ENCODE measurements at regions not wholly inside any gene's neighbourhood (a gene's known extent, or its start where the extent isn't known, plus 50 kb on each side); places are given as distances from the start of the nearest gene placed in this dataset.

DNA sequence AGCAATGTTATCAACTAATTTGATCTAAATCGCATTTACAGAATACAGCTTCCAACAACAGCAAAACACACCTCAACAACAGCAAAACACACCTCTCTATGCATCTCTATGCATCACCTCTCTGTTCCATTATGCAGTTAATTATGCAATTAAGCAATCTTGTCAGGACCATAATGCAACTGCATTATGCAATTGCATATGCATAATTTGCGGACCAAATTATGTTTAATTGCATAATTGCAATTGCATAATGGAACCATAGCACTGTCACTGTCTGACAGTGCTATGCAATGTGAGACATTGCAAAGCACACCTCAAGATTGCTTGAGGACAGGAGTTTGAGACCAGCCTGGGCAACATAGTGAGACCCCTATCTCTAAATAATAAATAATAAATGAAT is 80.4 kb upstream of the PRSS3 start:
- Histone ChIP-seq H3K36me3 (no peaks in the 10 kb centered on the region), H3K9me3 (no peaks in the 10 kb centered on the region), H3K4me1 (no peaks in the 10 kb centered on the region), H3K27ac (no peak overlapping the region), H3K27me3 (no peaks in the 10 kb centered on the region), H3K4me3 (no peak overlapping the region)
- DNase-seq (ENCODE audit: low spot score), result no peak
- TF ChIP-seq CTCF (IDR thresholded peaks at IDR 0.05), result no peak

DNA sequence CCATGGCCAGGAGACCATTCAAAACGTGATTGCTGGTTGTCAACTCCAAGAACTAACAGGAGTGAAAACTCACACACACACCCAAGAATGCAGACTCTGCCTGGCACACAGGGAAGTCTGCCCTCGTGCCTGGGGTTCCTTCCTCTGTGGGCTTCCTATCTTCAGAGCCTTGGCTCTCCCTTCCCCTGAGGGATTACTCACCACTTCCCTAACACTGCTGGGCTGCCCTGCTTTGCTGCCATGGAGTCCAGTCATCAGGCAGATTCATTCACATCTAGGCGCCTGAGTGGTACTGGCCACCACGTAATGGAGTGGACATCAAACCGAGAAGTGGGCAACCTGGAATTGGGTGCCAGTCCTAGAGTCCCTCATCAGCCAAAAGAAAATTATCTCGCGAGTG is 76.4 kb upstream of the PRSS3 start:
- DNase-seq (ENCODE audit: low spot score), result no peak

GRCh38 chr9:33719581-33720374 is 75.6 kb upstream of the PRSS3 start:
- H3K4me3 ChIP-seq, result no peak overlapping the region
- TF ChIP-seq CTCF (IDR thresholded peaks at IDR 0.05), result peak; percentile 15 to 67
- no peak for DNase-seq (ENCODE audit: low spot score)

More for the DNA sequence above, 76.4 kb upstream of the PRSS3 start:
- Histone ChIP-seq H3K4me3 (no peak overlapping the region), H3K27me3 (no peaks in the 10 kb centered on the region), H3K9me3 (no peaks in the 10 kb centered on the region), H3K36me3 (no peaks in the 10 kb centered on the region), H3K27ac (no peak overlapping the region), H3K4me1 (no peaks in the 10 kb centered on the region)
- no peak for TF ChIP-seq CTCF (IDR thresholded peaks at IDR 0.05)

DNA sequence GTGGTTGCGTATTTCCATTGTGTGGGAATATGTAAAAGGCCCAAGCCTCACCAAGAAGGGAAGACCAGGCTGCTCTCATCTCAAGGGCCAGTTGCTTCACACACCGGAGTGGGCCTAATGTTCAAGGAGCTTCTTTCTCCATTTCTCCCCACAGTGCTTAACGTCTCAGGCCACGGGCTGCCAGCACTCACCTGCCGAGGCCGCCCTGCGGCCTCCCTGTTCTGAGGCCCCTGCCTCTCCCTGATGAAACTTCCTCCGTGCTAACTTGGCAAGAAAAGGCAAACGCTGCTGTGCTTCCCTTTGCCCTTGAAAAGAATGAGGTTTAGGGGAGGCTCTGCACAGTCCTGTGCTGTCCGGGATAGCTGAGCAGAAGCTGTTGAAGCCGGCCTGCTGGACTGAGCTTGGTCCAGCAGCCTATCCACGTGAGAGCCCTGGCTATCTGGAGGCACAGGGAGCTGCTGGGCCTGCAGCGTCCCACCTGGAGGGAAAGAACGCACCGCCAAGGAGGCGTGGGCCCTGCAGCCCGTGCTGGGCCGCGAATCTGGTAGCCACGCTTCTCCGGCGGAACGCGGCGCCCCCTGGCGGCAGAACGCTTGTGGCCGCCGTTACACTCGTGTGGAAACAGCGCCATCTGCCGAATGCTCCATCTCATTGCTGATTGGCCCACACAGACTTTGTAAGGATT is 73.5 kb upstream of the PRSS3 start:
- no peak overlapping the region for H3K4me3 ChIP-seq
- no peaks in the 10 kb centered on the region for H3K27me3 ChIP-seq
- H3K9me3 ChIP-seq, result peaks cover 0 to 5% of the 10 kb centered on the region in 2 donors
- peak; percentile 99 to 100 for TF ChIP-seq CTCF (IDR thresholded peaks at IDR 0.05)
- DNase-seq (ENCODE audit: low spot score), result peak; percentile 83
- no peak overlapping the region for H3K27ac ChIP-seq
- H3K36me3 ChIP-seq, result no peaks in the 10 kb centered on the region
- H3K4me1 ChIP-seq, result no peaks in the 10 kb centered on the region

More at GRCh38 chr9:33719581-33720374, 75.6 kb upstream of the PRSS3 start:
- no peaks in the 10 kb centered on the region for H3K27me3 ChIP-seq
- H3K4me1 ChIP-seq, result no peaks in the 10 kb centered on the region
- no peak overlapping the region for H3K27ac ChIP-seq
- H3K9me3 ChIP-seq, result peaks cover 0 to 4% of the 10 kb centered on the region in 2 donors
- H3K36me3 ChIP-seq, result no peaks in the 10 kb centered on the region

DNA sequence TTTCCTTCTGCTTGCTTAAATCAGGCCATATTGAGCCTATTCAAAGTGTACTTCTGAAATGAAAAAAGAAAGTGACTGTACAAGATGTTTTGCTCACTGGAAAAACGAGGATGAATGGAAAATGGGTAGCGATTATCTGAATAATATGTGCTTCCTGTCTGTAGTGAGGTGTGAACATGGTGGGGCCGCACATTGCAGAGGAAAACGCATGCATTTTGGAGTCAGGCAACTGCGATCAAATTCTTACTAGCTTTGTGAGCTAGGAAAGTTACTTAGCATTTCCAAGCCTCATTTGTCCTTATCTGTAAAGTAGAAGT is 73.0 kb upstream of the PRSS3 start:
- no peak for DNase-seq (ENCODE audit: low spot score)
- H3K9me3 ChIP-seq, result peaks cover 0 to 5% of the 10 kb centered on the region in 2 donors
- H3K4me3 ChIP-seq, result no peak overlapping the region
- no peak for TF ChIP-seq CTCF (IDR thresholded peaks at IDR 0.05)
- H3K4me1 ChIP-seq, result no peaks in the 10 kb centered on the region
- H3K36me3 ChIP-seq, result no peaks in the 10 kb centered on the region
- no peaks in the 10 kb centered on the region for H3K27me3 ChIP-seq
- no peak overlapping the region for H3K27ac ChIP-seq

Measured in right atrium auricular region (tissue), 2 donors.